Kidney (tissue), 13 donors: ENCODE measurements at regions not wholly inside any gene's neighbourhood (a gene's known extent, or its start where the extent isn't known, plus 50 kb on each side); places are given as distances from the start of the nearest gene placed in this dataset.
A peak's percentile ranks its signal among the peaks of the same experiment; 100 is the strongest.

Experiments
- DNase-seq, 5 donors: peaks; one replicate each; pipeline ENCODE4 v3.0.0-alpha.2; 2013 to 2020
- FAIRE-seq: peaks from 2 replicates; lab custom pipeline; 2012; peaks lifted over from hg19 to GRCh38; lab: Jason Lieb, UNC
- H3K27ac ChIP-seq, 2 donors: one replicate each; pipeline ENCODE4 v1.7.0; 2013; ENCODE audit warnings: low read depth in 2 of 2, low read length in 2 of 2, inconsistent platforms in 1 of 2
- H3K27me3 ChIP-seq: one replicate; pipeline ENCODE4 v1.7.1; 2013; ENCODE audit warnings: low read length, inconsistent platforms; ENCODE audit not compliant: control insufficient read depth, insufficient read depth
- H3K36me3 ChIP-seq, 3 donors: one replicate each; pipeline versions ENCODE4 v1.7.0 to v1.7.1; 2013; ENCODE audit warnings: low read length in 3 of 3, control low read depth in 1 of 3, inconsistent platforms in 1 of 3; ENCODE audit not compliant: insufficient read depth in 3 of 3, control insufficient read depth in 2 of 3
- H3K4me1 ChIP-seq, 3 donors: one replicate each; pipeline versions ENCODE4 v1.7.0 to v1.7.1; 2013; ENCODE audit warnings: low read length in 3 of 3, inconsistent platforms in 1 of 3, low read depth in 1 of 3; ENCODE audit not compliant: control insufficient read depth in 2 of 3, insufficient read depth in 2 of 3
- H3K4me3 ChIP-seq, 3 donors: one replicate each; pipeline versions ENCODE4 v1.7.0 to v1.8.1; 2013; ENCODE audit warnings: low read length in 3 of 3, control low read depth in 1 of 3, inconsistent platforms in 1 of 3
- H3K9ac ChIP-seq, 3 donors: one replicate each; pipeline versions ENCODE4 v1.7.0 to v1.7.1; 2013; ENCODE audit warnings: low read length in 3 of 3, control low read depth in 1 of 3, inconsistent platforms in 1 of 3
- H3K9me3 ChIP-seq, 3 donors: one replicate each; pipeline versions ENCODE4 v1.7.0 to v1.7.1; 2013; ENCODE audit warnings: low read length in 3 of 3, control low read depth in 1 of 3, inconsistent platforms in 1 of 3; ENCODE audit not compliant: control insufficient read depth in 2 of 3, insufficient read depth in 1 of 3
- intact Hi-C: fragments of 100-400 bp; cut with DNase I; formaldehyde crosslinking; loops from one replicate; pipeline ENCODE4 v1.11.1; 2022
- TF ChIP-seq, protein P1 (sequence below): IDR thresholded peaks from 3 replicates; pipeline ENCODE4 v1.5.1; 2012; ENCODE audit warnings: mild to moderate bottlenecking, moderate library complexity, borderline replicate concordance; ENCODE audit not compliant: insufficient read depth; ENCODE audit errors: extremely low read depth
- donor health status: control.
- donor health status: control.
- donor health status: control.
- donor health status: control.
- donor health status: control.
- donor health status: DM: yes; HTN: yes; CAD: no.
- donor health status: Normal renal cell carcinoma (clear cell type).

DNA sequence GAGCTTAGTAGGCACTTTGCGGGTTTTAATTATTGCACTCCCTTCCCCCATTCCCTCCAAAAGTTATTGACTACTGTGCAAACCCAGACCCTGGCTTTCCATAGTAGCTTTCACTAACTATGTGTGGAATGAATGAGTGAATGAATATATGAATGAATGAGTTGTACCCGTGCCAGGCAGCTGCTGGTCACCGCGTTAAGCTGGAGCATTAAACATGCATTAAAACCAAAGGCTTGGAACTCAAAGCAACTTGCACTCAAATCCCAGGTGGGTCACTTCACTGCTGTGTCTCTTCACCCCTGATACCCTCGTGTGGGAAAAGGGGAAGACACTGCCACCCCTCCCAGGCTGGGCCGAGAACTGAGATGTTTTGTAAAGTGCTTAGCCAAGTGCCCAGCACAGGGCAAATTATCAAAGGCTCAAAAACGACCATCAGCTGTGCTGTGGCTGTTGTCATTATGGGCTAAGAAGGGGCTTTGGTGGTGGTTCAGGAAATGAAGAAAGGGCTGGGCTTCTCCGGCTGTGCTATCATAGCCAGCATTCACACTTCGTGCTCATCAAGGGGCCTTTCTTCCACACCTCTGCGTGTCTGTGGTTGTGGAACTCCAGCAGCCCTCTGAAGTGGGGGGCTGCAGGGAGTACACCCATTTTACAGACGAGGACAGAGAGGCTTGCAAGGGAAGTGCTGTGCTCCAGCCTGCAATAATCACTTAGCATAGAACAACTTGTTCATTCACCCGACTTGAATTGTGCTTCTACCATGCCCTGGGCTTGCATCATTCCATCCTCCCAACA, 60.2 kb upstream of the STX16 start:
- H3K4me3 ChIP-seq, result no peak overlapping the region
- TF ChIP-seq, protein P1, sequence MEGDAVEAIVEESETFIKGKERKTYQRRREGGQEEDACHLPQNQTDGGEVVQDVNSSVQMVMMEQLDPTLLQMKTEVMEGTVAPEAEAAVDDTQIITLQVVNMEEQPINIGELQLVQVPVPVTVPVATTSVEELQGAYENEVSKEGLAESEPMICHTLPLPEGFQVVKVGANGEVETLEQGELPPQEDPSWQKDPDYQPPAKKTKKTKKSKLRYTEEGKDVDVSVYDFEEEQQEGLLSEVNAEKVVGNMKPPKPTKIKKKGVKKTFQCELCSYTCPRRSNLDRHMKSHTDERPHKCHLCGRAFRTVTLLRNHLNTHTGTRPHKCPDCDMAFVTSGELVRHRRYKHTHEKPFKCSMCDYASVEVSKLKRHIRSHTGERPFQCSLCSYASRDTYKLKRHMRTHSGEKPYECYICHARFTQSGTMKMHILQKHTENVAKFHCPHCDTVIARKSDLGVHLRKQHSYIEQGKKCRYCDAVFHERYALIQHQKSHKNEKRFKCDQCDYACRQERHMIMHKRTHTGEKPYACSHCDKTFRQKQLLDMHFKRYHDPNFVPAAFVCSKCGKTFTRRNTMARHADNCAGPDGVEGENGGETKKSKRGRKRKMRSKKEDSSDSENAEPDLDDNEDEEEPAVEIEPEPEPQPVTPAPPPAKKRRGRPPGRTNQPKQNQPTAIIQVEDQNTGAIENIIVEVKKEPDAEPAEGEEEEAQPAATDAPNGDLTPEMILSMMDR, result no peak
- no peaks in the 10 kb centered on the region for H3K36me3 ChIP-seq
- FAIRE-seq, result no peak
- no peak overlapping the region for H3K9ac ChIP-seq
- DNase-seq, result no peak
- no peaks in the 10 kb centered on the region for H3K9me3 ChIP-seq
- intact Hi-C loops, result no loop called here
- no peaks in the 10 kb centered on the region for H3K4me1 ChIP-seq
- no peaks in the 10 kb centered on the region for H3K27me3 ChIP-seq
- H3K27ac ChIP-seq, result no peak overlapping the region

DNA sequence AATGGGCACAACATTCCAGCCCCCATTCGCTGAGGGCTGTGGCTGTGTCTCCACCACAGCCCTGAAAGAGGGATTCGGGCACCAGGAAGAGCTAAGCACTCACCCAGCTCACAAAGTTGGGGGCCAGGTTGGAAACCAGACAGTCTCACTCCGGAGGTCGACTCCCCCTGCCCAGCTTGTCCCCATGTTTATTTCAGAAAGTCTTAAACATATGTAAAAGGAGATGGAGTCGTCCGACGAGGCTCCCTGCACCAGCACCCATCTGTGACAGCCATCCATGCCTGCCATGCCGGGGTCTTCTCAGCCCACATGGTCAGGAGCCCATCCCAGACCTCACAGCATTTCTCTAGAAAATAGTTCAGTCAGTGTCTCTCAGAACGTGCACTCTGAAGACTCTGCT, 63.6 kb upstream of the STX16 start:
- no peak for FAIRE-seq

DNA sequence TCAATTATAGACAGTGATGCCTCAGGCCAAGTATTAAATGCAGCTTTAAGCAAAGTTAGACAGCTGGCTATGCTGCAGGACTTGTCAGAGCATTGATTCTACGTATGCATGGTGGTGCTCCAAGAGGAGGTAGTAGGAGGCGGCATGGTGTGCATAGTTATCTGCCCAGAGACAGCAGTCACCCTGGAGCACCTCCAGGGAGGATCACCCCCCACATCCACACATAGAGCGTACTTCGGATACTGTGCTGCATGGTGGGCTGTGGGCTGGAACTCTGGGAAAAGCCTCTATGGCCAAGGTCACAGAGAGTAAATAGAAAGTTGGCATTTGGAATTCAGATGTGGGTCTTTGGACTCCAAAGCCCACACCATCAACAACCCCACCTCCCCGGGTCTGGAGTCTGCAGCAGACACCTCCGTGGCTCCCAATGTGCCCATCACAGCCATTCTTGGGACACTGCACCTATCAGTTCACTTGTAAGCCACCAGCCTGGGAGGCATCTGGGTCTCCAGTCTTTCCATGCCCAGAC, 64.5 kb upstream of the STX16 start:
- Histone ChIP-seq H3K4me1 (peaks cover 0 to 4% (median 0%) of the 10 kb centered on the region in 3 donors), H3K27ac (no peak overlapping the region), H3K9ac (no peak overlapping the region), H3K36me3 (no peaks in the 10 kb centered on the region), H3K27me3 (no peaks in the 10 kb centered on the region), H3K9me3 (no peaks in the 10 kb centered on the region), H3K4me3 (no peak overlapping the region)
- FAIRE-seq, result no peak
- intact Hi-C loops, result no loop called here
- TF ChIP-seq, protein P1, result no peak
- no peak for DNase-seq

More for the DNA sequence above, 63.6 kb upstream of the STX16 start:
- no peak overlapping the region for H3K4me3 ChIP-seq
- no peak overlapping the region for H3K27ac ChIP-seq
- no peaks in the 10 kb centered on the region for H3K27me3 ChIP-seq
- H3K9ac ChIP-seq, result no peak overlapping the region
- H3K4me1 ChIP-seq, result peaks cover 0 to 4% (median 0%) of the 10 kb centered on the region in 3 donors
- peak in 1 of 5 donors; percentile 25 for DNase-seq
- TF ChIP-seq, protein P1, result no peak
- no peaks in the 10 kb centered on the region for H3K9me3 ChIP-seq
- no peaks in the 10 kb centered on the region for H3K36me3 ChIP-seq
- intact Hi-C loops, result no loop called here
